HepG2 (cell line): ENCODE measurements at regions not wholly inside any gene's neighbourhood (a gene's known extent, or its start where the extent isn't known, plus 50 kb on each side); places are given as distances from the start of the nearest gene placed in this dataset.

Experiments used
- ATAC-seq: fragments of 200-7000 bp; cut with Tn5 transposase; 3 replicates; pipeline ENCODE4 v1.9.1; 2020; ENCODE audit warnings: mild to moderate bottlenecking, moderate library complexity
- BruUV-seq: library from RNA; stranded (reverse); fragments of 400-500 nt; replicated peaks from 2 replicates; lab custom pipeline; 2021; lab: Mats Ljungman, UMichigan
- CTCF ChIA-PET: fragments of 300-600 bp; formaldehyde crosslinking; extraction: SDS; loops from one replicate; lab custom pipeline; 2021; ENCODE audit warnings: low total read pairs, inconsistent platforms, low intra/inter-chr PET ratio; lab: Yijun Ruan, JAX
- POLR2A ChIA-PET: fragments of 350-600 bp; sonication (Branson Sonifier 250); formaldehyde crosslinking; loops from one replicate; lab custom pipeline; 2020; ENCODE audit warnings: antibody characterized with exemption, inconsistent platforms; lab: Yijun Ruan, JAX
- DNase-seq: peaks from one replicate; pipeline ENCODE4 v3.0.0-alpha.2; 2015; ENCODE audit warnings: low spot score
- FAIRE-seq: peaks from 3 replicates; lab custom pipeline; 2011; peaks lifted over from hg19 to GRCh38; lab: Jason Lieb, UNC
- H2AFZ ChIP-seq: one replicate; pipeline ENCODE4 v1.6.1; 2011; ENCODE audit warnings: low read length, inconsistent platforms
- H3K27ac ChIP-seq: fragments of 300-600 bp; 3 replicates; pipeline ENCODE4 v1.8.0; 2011; ENCODE audit warnings: mixed run types, mild to moderate bottlenecking, mixed read lengths, low read length, inconsistent platforms; ENCODE audit not compliant: insufficient read depth; ENCODE audit errors: extremely low read length
- H3K27me3 ChIP-seq, 2 experiments: fragments of 200-600 bp in 1 of 2; 2 replicates in 1 of 2; 3 replicates in 1 of 2; pipeline versions ENCODE4 v1.6.0 to v1.8.0; 2011; ENCODE audit warnings: low read length in 2 of 2, mild to moderate bottlenecking in 2 of 2, moderate library complexity in 2 of 2, inconsistent platforms in 1 of 2; ENCODE audit not compliant: insufficient read depth in 2 of 2, control insufficient read depth in 1 of 2
- H3K36me3 ChIP-seq, 2 experiments: fragments of 200-600 bp in 1 of 2; replicated peaks in 1 of 2; 2 replicates in 1 of 2; 3 replicates in 1 of 2; pipeline versions ENCODE4 v1.5.1 to v1.8.0; 2011; ENCODE audit warnings: low read length in 2 of 2, inconsistent platforms in 1 of 2; ENCODE audit not compliant: insufficient read depth in 2 of 2, control insufficient read depth in 1 of 2
- H3K4me1 ChIP-seq: 2 replicates; pipeline ENCODE4 v1.5.1; 2012; ENCODE audit warnings: low read length, inconsistent platforms; ENCODE audit not compliant: insufficient read depth
- H3K4me2 ChIP-seq: 2 replicates; pipeline ENCODE4 v1.6.0; 2011; ENCODE audit warnings: low read depth, low read length, inconsistent platforms
- H3K4me3 ChIP-seq, 3 experiments: fragments of 200-600 bp in 1 of 3; sonication (generic), shearing (Covaris generic) in 1 of 3; replicated peaks in 1 of 3; 2 replicates each; pipeline ENCODE4 v1.5.1; 2011 to 2016; ENCODE audit warnings: low read length in 3 of 3, inconsistent platforms in 2 of 3, low read depth in 2 of 3, mild to moderate bottlenecking in 2 of 3, control low read depth in 1 of 3, mixed read lengths in 1 of 3; ENCODE audit not compliant: insufficient read depth in 1 of 3
- H3K79me2 ChIP-seq: one replicate; pipeline ENCODE4 v1.6.1; 2011; ENCODE audit warnings: low read length, inconsistent platforms; ENCODE audit not compliant: insufficient read depth
- H3K9ac ChIP-seq: 2 replicates; pipeline ENCODE4 v1.6.0; 2011; ENCODE audit warnings: mild to moderate bottlenecking, low read depth, low read length, inconsistent platforms; ENCODE audit not compliant: insufficient read depth
- H3K9me3 ChIP-seq: 2 replicates; pipeline ENCODE4 v1.5.1; 2012; ENCODE audit warnings: mild to moderate bottlenecking, low read length
- H4K20me1 ChIP-seq: 2 replicates; pipeline ENCODE4 v1.6.0; 2011; ENCODE audit warnings: inconsistent platforms, mild to moderate bottlenecking, low read length, moderate library complexity; ENCODE audit not compliant: insufficient read depth
- AKAP8 ChIP-seq: sonication (generic); formaldehyde crosslinking; IDR thresholded peaks from 2 replicates; pipeline ENCODE4 v1.5.1; 2020; ENCODE audit warnings: mild to moderate bottlenecking, missing genetic modification reagents
- FOSL1 ChIP-seq: sonication (generic); formaldehyde crosslinking; IDR thresholded peaks from 2 replicates; pipeline ENCODE4 v1.9.0; 2021; ENCODE audit warnings: missing genetic modification reagents, borderline replicate concordance
- HIVEP1 ChIP-seq: sonication (generic); formaldehyde crosslinking; IDR thresholded peaks from 2 replicates; pipeline ENCODE4 v1.4.0; 2020; ENCODE audit warnings: mild to moderate bottlenecking, missing genetic modification reagents
- HMG20B ChIP-seq: conservative IDR thresholded peaks from 2 replicates; pipeline ENCODE4 v1.6.1; 2016; ENCODE audit warnings: missing genetic modification reagents, missing compliant biosample characterization
- HNRNPL ChIP-seq: fragments of 200-400 bp; formaldehyde crosslinking; IDR thresholded peaks from 2 replicates; pipeline ENCODE4 v1.6.1; 2017; ENCODE audit warnings: mild to moderate bottlenecking, low read depth, low read length
- KDM6A ChIP-seq: IDR thresholded peaks from 2 replicates; pipeline ENCODE4 v1.6.1; 2016; ENCODE audit warnings: low read depth
- NFYC ChIP-seq: IDR thresholded peaks from 2 replicates; pipeline ENCODE4 v1.6.1; 2016; ENCODE audit warnings: missing genetic modification reagents, missing compliant biosample characterization
- RFX5 ChIP-seq: IDR thresholded peaks from 2 replicates; pipeline ENCODE4 v1.6.1; 2011; ENCODE audit warnings: low read depth, low read length, improper control_type of control experiment
- TCF7 ChIP-seq: sonication (generic); IDR thresholded peaks from 2 replicates; pipeline ENCODE4 v1.6.1; 2016; ENCODE audit warnings: antibody characterized with exemption, low read depth
- WIZ ChIP-seq: sonication (generic); formaldehyde crosslinking; IDR thresholded peaks from 2 replicates; pipeline ENCODE4 v1.5.1; 2020; ENCODE audit warnings: mild to moderate bottlenecking, missing genetic modification reagents
- ZEB1 ChIP-seq: IDR thresholded peaks from 2 replicates; pipeline ENCODE4 v1.6.1; 2012; ENCODE audit warnings: mild to moderate bottlenecking, low read depth, inconsistent platforms; ENCODE audit not compliant: insufficient replicate concordance
- ZNF33A ChIP-seq: sonication (generic); formaldehyde crosslinking; IDR thresholded peaks from 2 replicates; pipeline ENCODE4 v1.5.1; 2020; ENCODE audit warnings: missing genetic modification reagents, mild to moderate bottlenecking, moderate library complexity, borderline replicate concordance
- ZNF530 ChIP-seq: sonication (generic); formaldehyde crosslinking; IDR thresholded peaks from 2 replicates; pipeline ENCODE4 v1.5.0; 2020; ENCODE audit warnings: low read depth, mild to moderate bottlenecking, missing genetic modification reagents
- ZNF550 ChIP-seq: sonication (generic); formaldehyde crosslinking; IDR thresholded peaks from 2 replicates; pipeline ENCODE4 v1.4.0; 2020; ENCODE audit warnings: mild to moderate bottlenecking, missing genetic modification reagents, borderline replicate concordance
- ZSCAN30 ChIP-seq: sonication (generic); formaldehyde crosslinking; IDR thresholded peaks from 2 replicates; pipeline ENCODE4 v1.5.0; 2020; ENCODE audit warnings: mild to moderate bottlenecking, missing genetic modification reagents
- WGBS: methylation state at CpG from one replicate; pipeline ENCODE4 v1.1.6; 2017; ENCODE audit warnings: low lambda C conversion rate; 5-methylcytosine and 5-hydroxymethylcytosine counted together
- in situ Hi-C: cut with HindIII; loops from 2 replicates; pipeline ENCODE4 v1.10.0; 2017; ENCODE audit warnings: low pct_unique_long_range_greater_than_20kb; ENCODE audit not compliant: extremely low pct_ligation_motif_present
- intact Hi-C: fragments of 100-400 bp; cut with micrococcal nuclease; formaldehyde crosslinking; loops from one replicate; pipeline ENCODE4 v1.10.0; 2022; ENCODE audit not compliant: unreplicated experiment
- TF ChIP-seq, protein P1 (sequence below): sonication (generic); formaldehyde crosslinking; IDR thresholded peaks from 2 replicates; pipeline ENCODE4 v1.5.0; 2020; ENCODE audit warnings: missing genetic modification reagents
- TF ChIP-seq, protein P2 (sequence below): sonication (generic); formaldehyde crosslinking; IDR thresholded peaks from 2 replicates; pipeline ENCODE4 v1.5.0; 2020; ENCODE audit warnings: missing genetic modification reagents
- TF ChIP-seq, protein P3 (sequence below): fragments of 450-650 bp; IDR thresholded peaks from 2 replicates; pipeline ENCODE4 v1.6.1; 2017

GRCh38 chrX:115372152-115372551 is 82.6 kb downstream of the LUZP4 start:
- BruUV-seq, result no TSS peak
- H4K20me1 ChIP-seq, result no peaks in the 10 kb centered on the region
- ATAC-seq, result no peak
- H3K4me1 ChIP-seq, result no peaks in the 10 kb centered on the region
- ChIA-PET POLR2A (no interaction called here), CTCF (no interaction called here)
- TF ChIP-seq ZSCAN30 (no peak), HIVEP1 (no peak)
- TF ChIP-seq, protein P1, sequence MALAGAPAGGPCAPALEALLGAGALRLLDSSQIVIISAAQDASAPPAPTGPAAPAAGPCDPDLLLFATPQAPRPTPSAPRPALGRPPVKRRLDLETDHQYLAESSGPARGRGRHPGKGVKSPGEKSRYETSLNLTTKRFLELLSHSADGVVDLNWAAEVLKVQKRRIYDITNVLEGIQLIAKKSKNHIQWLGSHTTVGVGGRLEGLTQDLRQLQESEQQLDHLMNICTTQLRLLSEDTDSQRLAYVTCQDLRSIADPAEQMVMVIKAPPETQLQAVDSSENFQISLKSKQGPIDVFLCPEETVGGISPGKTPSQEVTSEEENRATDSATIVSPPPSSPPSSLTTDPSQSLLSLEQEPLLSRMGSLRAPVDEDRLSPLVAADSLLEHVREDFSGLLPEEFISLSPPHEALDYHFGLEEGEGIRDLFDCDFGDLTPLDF, result no peak
- in situ Hi-C loops, result no loop called here
- no peaks in the 10 kb centered on the region for H3K9me3 ChIP-seq
- H3K4me3 ChIP-seq, result no peak overlapping the region
- intact Hi-C loops, result no loop called here
- no peak for FAIRE-seq
- no peaks in the 10 kb centered on the region; a peak in 1 of 5 replicates for H3K27me3 ChIP-seq
- H3K79me2 ChIP-seq, result no peaks in the 10 kb centered on the region
- H2AFZ ChIP-seq, result no peak overlapping the region
- H3K4me2 ChIP-seq, result no peak overlapping the region
- WGBS, result 61% methylated on average over 4 of the region's 4 CpGs
- H3K36me3 ChIP-seq, result no peaks in the 10 kb centered on the region
- no peak overlapping the region for H3K9ac ChIP-seq
- no peak overlapping the region for H3K27ac ChIP-seq
- no peak for DNase-seq

- intact Hi-C loops, result no loop called here
- no peak for DNase-seq
Measured at GRCh38 chrX:115373308-115373707, 83.8 kb downstream of the LUZP4 start.

More at GRCh38 chrX:115373308-115373707, 83.8 kb downstream of the LUZP4 start:
- Histone ChIP-seq H3K9me3 (no peaks in the 10 kb centered on the region), H3K27ac (no peak overlapping the region), H3K9ac (no peak overlapping the region), H3K4me2 (no peak overlapping the region), H4K20me1 (no peaks in the 10 kb centered on the region), H2AFZ (no peak overlapping the region), H3K4me3 (no peak overlapping the region), H3K27me3 (no peaks in the 10 kb centered on the region; a peak in 1 of 5 replicates), H3K79me2 (no peaks in the 10 kb centered on the region), H3K4me1 (no peaks in the 10 kb centered on the region), H3K36me3 (no peaks in the 10 kb centered on the region)
- ChIA-PET POLR2A (no interaction called here), CTCF (no interaction called here)
- in situ Hi-C loops, result no loop called here
- ATAC-seq (no peak), FAIRE-seq (no peak)
- no TSS peak for BruUV-seq
- WGBS, result 81% methylated on average over 5 of the region's 5 CpGs
- TF ChIP-seq NFYC (no peak), ZNF550 (CRISPR knock-in tag) (no peak), RFX5 (no peak), FOSL1 (no peak), AKAP8 (CRISPR knock-in tag) (no peak), ZNF33A (CRISPR knock-in tag) (no peak), ZEB1 (no peak), KDM6A (CRISPR knock-in tag) (no peak), TCF7 (no peak), ZNF530 (CRISPR knock-in tag) (no peak), HMG20B (CRISPR knock-in tag) (no peak), HNRNPL (no peak), WIZ (CRISPR knock-in tag) (no peak)
- TF ChIP-seq, protein P2, sequence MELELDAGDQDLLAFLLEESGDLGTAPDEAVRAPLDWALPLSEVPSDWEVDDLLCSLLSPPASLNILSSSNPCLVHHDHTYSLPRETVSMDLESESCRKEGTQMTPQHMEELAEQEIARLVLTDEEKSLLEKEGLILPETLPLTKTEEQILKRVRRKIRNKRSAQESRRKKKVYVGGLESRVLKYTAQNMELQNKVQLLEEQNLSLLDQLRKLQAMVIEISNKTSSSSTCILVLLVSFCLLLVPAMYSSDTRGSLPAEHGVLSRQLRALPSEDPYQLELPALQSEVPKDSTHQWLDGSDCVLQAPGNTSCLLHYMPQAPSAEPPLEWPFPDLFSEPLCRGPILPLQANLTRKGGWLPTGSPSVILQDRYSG, result no peak
- TF ChIP-seq, protein P3, sequence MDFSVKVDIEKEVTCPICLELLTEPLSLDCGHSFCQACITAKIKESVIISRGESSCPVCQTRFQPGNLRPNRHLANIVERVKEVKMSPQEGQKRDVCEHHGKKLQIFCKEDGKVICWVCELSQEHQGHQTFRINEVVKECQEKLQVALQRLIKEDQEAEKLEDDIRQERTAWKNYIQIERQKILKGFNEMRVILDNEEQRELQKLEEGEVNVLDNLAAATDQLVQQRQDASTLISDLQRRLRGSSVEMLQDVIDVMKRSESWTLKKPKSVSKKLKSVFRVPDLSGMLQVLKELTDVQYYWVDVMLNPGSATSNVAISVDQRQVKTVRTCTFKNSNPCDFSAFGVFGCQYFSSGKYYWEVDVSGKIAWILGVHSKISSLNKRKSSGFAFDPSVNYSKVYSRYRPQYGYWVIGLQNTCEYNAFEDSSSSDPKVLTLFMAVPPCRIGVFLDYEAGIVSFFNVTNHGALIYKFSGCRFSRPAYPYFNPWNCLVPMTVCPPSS, result no peak
